ENCODE measurements at regions not wholly inside any gene's neighbourhood (a gene's known extent, or its start where the extent isn't known, plus 50 kb on each side); places are given as distances from the start of the nearest gene placed in this dataset.

GRCh38 chr2:204199357-204199756 lies 262.8 kb downstream of the ICOS start:
- Histone ChIP-seq H3K4me2 (ENCODE audit: low read length) (no peak overlapping the region), H3K9me3 (ENCODE audit: insufficient read depth, low read depth, low read length) (no peaks in the 10 kb centered on the region), H3K27ac (ENCODE audit: low read depth, low read length) (no peak overlapping the region), H2AFZ (ENCODE audit: low read depth, low read length) (no peak overlapping the region), H3K9ac (ENCODE audit: low read length) (no peak overlapping the region), H3K4me1 (ENCODE audit: insufficient read depth, low read length) (no peaks in the 10 kb centered on the region), H3K27me3 (ENCODE audit: insufficient read depth, low read length) (no peaks in the 10 kb centered on the region), H4K20me1 (ENCODE audit: insufficient read depth, low read length) (no peaks in the 10 kb centered on the region), H3K4me3 (ENCODE audit: insufficient read depth, low read depth, low read length) (no peak overlapping the region), H3K36me3 (ENCODE audit: insufficient read depth, low read length) (no peaks in the 10 kb centered on the region), H3K79me2 (ENCODE audit: insufficient read depth, low read length) (no peaks in the 10 kb centered on the region)
- DNase-seq (ENCODE audit: low read depth) (no peak), FAIRE-seq (no peak)
- H3K4me1 Mint-ChIP-seq (ENCODE audit: low read depth, unreplicated experiment), result no peaks in the 10 kb centered on the region
- H3K36me3 Mint-ChIP-seq (ENCODE audit: low read depth, unreplicated experiment), result no peaks in the 10 kb centered on the region
- TF ChIP-seq EZH2 (IDR thresholded peaks at IDR 0.05; ENCODE audit: insufficient read depth, low read length) (no peak), CTCF (IDR thresholded peaks at IDR 0.05; ENCODE audit: insufficient read depth, low read depth, low read length) (no peak)
- no peaks in the 10 kb centered on the region for H3K9me3 Mint-ChIP-seq (ENCODE audit: unreplicated experiment)
- H3K27ac Mint-ChIP-seq (ENCODE audit: unreplicated experiment), result no peak overlapping the region
- no peak overlapping the region for H3K4me3 Mint-ChIP-seq (ENCODE audit: unreplicated experiment)
- H3K27me3 Mint-ChIP-seq (ENCODE audit: low read depth, unreplicated experiment), result peaks cover 18% of the 10 kb centered on the region

GRCh38 chr2:204201507-204201906 lies 264.9 kb downstream of the ICOS start:
- H3K27ac Mint-ChIP-seq (ENCODE audit: unreplicated experiment), result no peak overlapping the region
- peaks cover 21% of the 10 kb centered on the region for H3K27me3 Mint-ChIP-seq (ENCODE audit: low read depth, unreplicated experiment)
- no peak overlapping the region for H3K9ac ChIP-seq (ENCODE audit: low read length)
- H2AFZ ChIP-seq (ENCODE audit: low read depth, low read length), result no peak overlapping the region
- H3K4me3 ChIP-seq (ENCODE audit: insufficient read depth, low read depth, low read length), result no peak overlapping the region
- H3K27ac ChIP-seq (ENCODE audit: low read depth, low read length), result no peak overlapping the region
- H3K36me3 Mint-ChIP-seq (ENCODE audit: low read depth, unreplicated experiment), result no peaks in the 10 kb centered on the region
- DNase-seq (ENCODE audit: low read depth), result no peak
- no peak for TF ChIP-seq EZH2 (IDR thresholded peaks at IDR 0.05; ENCODE audit: insufficient read depth, low read length)
- TF ChIP-seq CTCF (IDR thresholded peaks at IDR 0.05; ENCODE audit: insufficient read depth, low read depth, low read length), result no peak
- H3K9me3 Mint-ChIP-seq (ENCODE audit: unreplicated experiment), result no peaks in the 10 kb centered on the region
- H3K4me1 ChIP-seq (ENCODE audit: insufficient read depth, low read length), result no peaks in the 10 kb centered on the region
- H3K4me3 Mint-ChIP-seq (ENCODE audit: unreplicated experiment), result no peak overlapping the region
- H3K9me3 ChIP-seq (ENCODE audit: insufficient read depth, low read depth, low read length), result no peaks in the 10 kb centered on the region
- peaks cover 2% of the 10 kb centered on the region for H3K27me3 ChIP-seq (ENCODE audit: insufficient read depth, low read length)
- H3K36me3 ChIP-seq (ENCODE audit: insufficient read depth, low read length), result no peaks in the 10 kb centered on the region
- H3K79me2 ChIP-seq (ENCODE audit: insufficient read depth, low read length), result no peaks in the 10 kb centered on the region
- FAIRE-seq, result no peak
- H4K20me1 ChIP-seq (ENCODE audit: insufficient read depth, low read length), result no peaks in the 10 kb centered on the region
- no peak overlapping the region for H3K4me2 ChIP-seq (ENCODE audit: low read length)
- no peaks in the 10 kb centered on the region for H3K4me1 Mint-ChIP-seq (ENCODE audit: low read depth, unreplicated experiment)

GRCh38 chr2:204202253-204202652 lies 265.7 kb downstream of the ICOS start:
- no peaks in the 10 kb centered on the region for H4K20me1 ChIP-seq (ENCODE audit: insufficient read depth, low read length)
- Mint-ChIP-seq H3K27ac (ENCODE audit: unreplicated experiment) (no peak overlapping the region), H3K4me1 (ENCODE audit: low read depth, unreplicated experiment) (no peaks in the 10 kb centered on the region), H3K36me3 (ENCODE audit: low read depth, unreplicated experiment) (no peaks in the 10 kb centered on the region), H3K9me3 (ENCODE audit: unreplicated experiment) (no peaks in the 10 kb centered on the region), H3K27me3 (ENCODE audit: low read depth, unreplicated experiment) (peaks cover 23% of the 10 kb centered on the region), H3K4me3 (ENCODE audit: unreplicated experiment) (no peak overlapping the region)
- H3K36me3 ChIP-seq (ENCODE audit: insufficient read depth, low read length), result no peaks in the 10 kb centered on the region
- FAIRE-seq (no peak), DNase-seq (ENCODE audit: low read depth) (no peak)
- no peaks in the 10 kb centered on the region for H3K4me1 ChIP-seq (ENCODE audit: insufficient read depth, low read length)
- no peak overlapping the region for H3K9ac ChIP-seq (ENCODE audit: low read length)
- H3K9me3 ChIP-seq (ENCODE audit: insufficient read depth, low read depth, low read length), result no peaks in the 10 kb centered on the region
- no peak overlapping the region for H3K27ac ChIP-seq (ENCODE audit: low read depth, low read length)
- H3K27me3 ChIP-seq (ENCODE audit: insufficient read depth, low read length), result peaks cover 3% of the 10 kb centered on the region
- H3K4me2 ChIP-seq (ENCODE audit: low read length), result no peak overlapping the region
- H3K4me3 ChIP-seq (ENCODE audit: insufficient read depth, low read depth, low read length), result no peak overlapping the region
- TF ChIP-seq EZH2 (IDR thresholded peaks at IDR 0.05; ENCODE audit: insufficient read depth, low read length) (no peak), CTCF (IDR thresholded peaks at IDR 0.05; ENCODE audit: insufficient read depth, low read depth, low read length) (no peak)
- H3K79me2 ChIP-seq (ENCODE audit: insufficient read depth, low read length), result no peaks in the 10 kb centered on the region
- no peak overlapping the region for H2AFZ ChIP-seq (ENCODE audit: low read depth, low read length)
